Frontal cortex (tissue), 3 donors: ENCODE measurements at regions not wholly inside any gene's neighbourhood (a gene's known extent, or its start where the extent isn't known, plus 50 kb on each side); places are given as distances from the start of the nearest gene placed in this dataset.
"Not testable (repeated sequence)": the region's sequence is repeated elsewhere in the genome, so short reads cannot be mapped to it uniquely, and the experiment has no call there.

Experiments used
- DNase-seq, 2 donors: peaks; one replicate each; pipeline ENCODE4 v3.0.0; 2012; ENCODE audit warnings: low spot score in 2 of 2
- FAIRE-seq: peaks from 2 replicates; lab custom pipeline; 2012; peaks lifted over from hg19 to GRCh38; lab: Jason Lieb, UNC
- donor health status: control.
- donor health status: control.
- donor health status: control.

DNA sequence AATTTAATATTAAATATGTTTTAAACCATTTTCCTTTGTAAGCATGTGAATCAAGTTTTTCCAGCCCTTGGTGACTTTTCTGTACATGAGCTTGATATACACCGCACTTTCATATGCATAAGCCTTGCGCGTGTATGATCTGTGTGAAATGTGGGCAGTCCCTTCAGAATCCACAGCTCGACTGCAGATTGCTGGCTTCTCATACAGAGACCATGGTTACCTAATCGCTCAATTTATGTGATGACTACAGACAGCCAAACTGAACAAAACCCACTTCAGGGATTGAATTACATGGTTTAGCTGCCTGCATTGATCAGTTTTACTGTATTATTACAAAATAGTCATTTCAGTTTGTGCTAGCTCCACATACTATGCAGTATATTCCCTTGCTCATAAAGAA is 212.3 kb upstream of the NECTIN3 start:
- no peak for FAIRE-seq
- DNase-seq: no peak

DNA sequence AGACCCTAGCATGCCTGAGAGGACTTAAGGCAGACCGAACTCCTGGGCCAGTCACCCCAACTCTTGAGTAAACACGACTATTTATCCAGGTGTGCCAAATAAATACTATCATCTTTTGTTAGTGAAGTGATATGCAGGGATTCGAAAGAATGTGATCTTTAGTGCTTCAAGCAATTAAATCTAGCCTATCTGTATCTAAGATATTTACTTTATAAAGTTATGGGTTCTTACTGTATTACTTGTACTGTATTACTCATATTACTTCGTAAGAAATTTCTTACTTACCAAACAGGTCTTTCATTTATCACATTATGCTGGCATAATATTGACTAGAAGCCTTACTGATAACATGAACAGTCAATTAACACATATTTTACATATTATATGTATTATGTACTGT is 211.6 kb upstream of the NECTIN3 start:
- no peak for FAIRE-seq
- DNase-seq: no peak

DNA sequence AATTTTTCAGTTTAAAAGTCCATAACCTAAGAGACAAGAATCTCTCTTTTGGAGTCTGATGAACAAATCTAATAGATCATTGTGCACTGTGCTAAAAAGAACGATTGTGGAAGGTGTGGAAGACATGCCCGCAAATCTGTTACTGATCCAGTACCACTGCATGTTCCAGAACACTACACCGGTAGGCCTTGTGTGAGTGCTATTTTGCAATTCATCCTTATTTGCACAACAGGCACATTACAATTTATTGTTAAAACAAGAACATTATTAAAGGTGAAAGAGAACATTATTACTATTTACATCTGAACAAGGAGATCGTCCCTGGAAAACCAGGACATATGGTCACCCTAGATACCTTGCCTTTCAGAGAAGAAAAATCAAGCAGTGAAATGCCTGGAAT is 205.7 kb upstream of the NECTIN3 start:
- DNase-seq (no peak), FAIRE-seq (no peak)

DNA sequence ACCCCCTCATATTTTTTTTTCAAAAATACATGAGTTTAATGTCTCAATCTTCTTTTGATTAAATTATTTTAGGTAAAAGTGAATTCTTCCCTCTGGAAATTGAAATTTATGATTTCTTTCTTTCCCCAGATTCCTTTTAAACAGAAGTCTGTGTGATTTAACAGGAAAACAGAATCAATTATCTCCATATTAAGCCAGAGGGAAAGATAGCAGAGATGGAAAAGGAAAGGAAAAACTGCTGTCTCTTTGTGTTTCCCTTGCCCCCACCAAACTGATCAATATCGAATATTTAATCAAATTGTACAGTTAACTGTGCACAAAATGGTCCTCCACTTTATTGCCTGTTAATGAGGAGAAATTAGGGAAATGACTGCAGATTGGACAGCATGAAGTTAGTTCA is 203.5 kb upstream of the NECTIN3 start:
- DNase-seq: no peak
- FAIRE-seq: no peak

DNA sequence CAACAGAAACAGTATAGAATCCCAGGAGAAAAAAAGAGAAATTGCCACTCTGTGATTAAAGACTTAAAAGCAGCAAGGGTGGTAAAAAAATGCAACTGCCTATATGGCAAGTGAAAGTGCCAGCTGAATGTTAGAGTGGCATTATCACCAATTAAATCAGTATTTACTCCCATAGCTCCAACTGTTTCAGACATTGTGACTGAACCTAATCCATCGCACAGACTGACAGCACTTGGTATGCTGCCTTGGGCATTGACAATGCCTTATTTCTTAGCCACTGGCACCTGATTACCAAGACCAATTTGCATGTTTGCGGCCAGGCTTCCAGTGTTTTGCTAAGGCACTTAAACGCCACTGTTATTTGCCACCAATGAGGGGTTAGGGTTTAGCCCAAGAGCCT is 201.9 kb upstream of the NECTIN3 start:
- DNase-seq: no peak
- no peak for FAIRE-seq

DNA sequence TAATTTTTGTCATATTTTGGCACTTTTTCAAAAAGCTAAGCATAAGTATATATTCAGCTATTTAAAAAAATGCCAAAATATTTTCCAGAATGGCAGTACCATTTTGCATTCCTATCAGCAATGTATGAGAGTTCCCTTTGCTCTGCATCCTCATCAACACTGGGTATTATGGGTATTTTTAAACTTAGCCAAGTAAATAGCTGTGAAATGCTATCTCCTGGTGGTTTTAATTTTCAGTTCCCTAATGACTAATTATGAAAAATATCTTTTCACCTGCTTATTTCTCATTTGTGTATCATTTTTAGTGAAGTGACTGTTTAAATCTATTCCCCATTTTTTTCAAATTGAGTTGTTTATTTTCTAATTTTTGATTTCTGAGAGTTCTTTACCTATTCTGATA is 199.7 kb upstream of the NECTIN3 start:
- FAIRE-seq (no peak), DNase-seq (no peak)

DNA sequence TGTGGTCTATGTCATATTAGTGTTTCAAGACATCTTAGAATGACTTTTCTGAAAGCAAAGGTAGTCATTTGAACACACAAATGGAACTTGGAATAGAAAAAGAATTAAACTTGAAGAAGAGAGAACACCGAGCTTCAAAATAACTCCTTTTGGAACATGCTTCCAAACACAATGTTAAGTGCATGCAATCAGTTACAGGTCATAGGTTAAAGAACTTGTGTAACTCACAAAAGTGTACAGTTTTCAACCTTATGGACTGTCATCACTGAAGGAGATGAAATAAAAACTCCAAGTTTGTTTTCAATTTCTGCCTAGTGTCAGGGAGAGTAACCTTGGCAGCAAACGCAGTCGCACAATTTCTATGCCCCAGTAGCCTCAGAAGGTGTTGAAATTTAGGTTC is 192.9 kb upstream of the NECTIN3 start:
- FAIRE-seq (no peak), DNase-seq (no peak)

DNA sequence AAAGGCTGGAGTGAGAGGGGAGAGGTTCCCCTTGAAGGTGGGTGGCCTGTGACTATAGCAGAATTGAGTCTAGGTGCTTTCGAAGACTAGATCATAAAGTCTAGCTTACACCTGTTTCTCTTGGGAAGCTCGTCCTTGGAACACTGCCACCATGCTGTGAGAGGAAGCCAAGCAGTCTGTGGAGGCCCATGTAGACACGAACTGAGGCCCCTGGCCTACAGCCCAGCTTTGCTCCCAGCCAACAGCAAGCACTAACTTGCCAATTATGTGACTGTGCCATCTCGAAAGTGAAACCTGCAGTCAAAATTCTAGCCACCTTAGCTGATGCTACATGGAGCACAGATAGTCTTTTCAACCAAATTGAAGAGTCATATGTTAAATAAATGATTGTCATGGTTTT is 190.5 kb upstream of the NECTIN3 start:
- FAIRE-seq (no peak), DNase-seq (no peak)

DNA sequence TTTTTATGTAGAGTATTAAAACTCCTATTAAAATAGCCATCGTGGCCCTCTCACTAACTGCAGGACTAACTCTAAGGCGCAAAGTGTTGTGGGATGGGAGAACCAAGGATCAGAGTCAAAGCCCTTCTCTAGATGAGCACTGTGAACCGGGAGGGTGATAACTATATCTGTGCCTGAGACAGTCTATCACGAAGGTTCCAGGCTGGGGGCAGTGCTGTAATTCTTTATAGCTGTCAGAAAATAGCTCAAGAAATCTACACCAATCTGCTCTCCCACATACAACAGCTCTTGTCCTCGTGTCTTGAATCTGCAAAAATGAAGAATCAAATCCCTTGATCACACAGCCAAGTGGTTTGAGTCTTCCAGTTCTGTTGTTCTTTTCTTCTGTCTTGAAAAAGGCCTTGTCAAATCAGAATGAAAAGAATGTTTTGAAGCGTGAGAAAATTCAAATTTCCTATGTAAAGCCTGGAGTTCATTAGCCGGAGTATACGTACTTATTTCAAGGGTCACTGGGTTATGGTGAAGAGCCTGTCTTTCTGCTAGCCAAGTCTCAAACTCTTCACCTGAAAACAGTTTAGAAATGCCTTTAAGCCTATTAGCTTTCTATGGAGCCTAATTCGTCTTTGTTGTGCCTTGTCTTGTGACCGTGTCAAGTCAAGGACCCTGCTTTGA is 185.3 kb upstream of the NECTIN3 start:
- DNase-seq (no peak), FAIRE-seq (no peak)

DNA sequence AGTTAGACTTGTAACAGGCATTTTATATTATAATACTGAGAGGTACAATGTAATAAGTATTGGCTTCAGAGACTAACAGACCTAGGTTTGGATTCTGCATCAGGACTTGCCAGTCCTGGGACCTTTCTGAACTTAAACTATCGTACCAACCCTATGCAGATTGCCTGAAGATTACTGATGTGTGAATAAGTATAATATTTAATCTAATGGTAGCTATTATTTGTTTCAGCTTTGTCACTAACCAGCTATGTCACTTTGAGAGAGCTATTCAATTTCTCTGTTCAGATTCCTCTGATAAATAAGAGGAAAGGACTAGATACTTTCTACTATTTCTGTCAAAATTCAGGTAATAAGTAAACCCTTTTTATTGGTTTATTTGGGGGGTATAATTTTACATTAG is 184.4 kb upstream of the NECTIN3 start:
- no peak for DNase-seq
- no peak for FAIRE-seq

DNA sequence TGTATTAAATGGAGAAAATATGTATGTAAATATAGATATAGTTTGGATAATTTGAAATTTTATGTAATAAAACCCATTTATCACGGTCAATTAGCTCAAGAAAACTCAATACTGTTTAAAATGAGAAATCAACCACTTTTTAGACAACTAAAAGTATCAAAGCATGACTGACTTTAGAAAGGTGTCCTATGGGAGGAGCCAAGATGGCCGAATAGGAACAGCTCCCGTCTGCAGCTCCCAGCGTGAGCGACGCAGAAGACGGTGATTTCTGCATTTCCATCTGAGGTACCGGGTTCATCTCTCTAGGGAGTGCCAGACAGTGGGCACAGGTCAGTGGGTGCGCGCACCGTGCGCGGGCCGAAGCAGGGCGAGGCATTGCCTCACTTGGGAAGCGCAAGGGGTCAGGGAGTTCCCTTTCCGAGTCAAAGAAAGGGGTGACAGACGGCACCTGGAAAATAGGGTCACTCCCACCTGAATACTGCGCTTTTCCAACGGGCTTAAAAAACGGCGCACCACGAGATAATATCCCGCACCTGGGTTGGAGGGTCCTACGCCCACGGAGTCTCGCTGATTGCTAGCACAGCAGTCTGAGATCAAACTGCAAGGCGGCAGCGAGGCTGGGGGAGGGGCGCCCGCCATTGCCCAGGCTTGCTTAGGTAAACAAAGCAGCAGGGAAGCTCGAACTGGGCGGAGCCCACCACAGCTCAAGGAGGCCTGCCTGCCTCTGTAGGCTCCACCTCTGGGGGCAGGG is 182.8 kb upstream of the NECTIN3 start:
- not testable (repeated sequence) for DNase-seq, FAIRE-seq

DNA sequence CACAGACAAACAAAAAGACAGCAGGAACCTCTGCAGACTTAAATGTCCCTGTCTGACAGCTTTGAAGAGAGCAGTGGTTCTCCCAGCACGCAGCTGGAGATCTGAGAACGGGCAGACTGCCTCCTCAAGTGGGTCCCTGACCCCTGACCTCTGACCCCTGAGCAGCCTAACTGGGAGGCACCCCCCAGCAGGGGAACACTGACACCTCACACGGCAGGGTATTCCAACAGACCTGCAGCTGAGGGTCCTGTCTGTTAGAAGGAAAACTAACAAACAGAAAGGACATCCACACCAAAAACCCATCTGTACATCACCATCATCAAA is 182.3 kb upstream of the NECTIN3 start:
- not testable (repeated sequence) for FAIRE-seq, DNase-seq

DNA sequence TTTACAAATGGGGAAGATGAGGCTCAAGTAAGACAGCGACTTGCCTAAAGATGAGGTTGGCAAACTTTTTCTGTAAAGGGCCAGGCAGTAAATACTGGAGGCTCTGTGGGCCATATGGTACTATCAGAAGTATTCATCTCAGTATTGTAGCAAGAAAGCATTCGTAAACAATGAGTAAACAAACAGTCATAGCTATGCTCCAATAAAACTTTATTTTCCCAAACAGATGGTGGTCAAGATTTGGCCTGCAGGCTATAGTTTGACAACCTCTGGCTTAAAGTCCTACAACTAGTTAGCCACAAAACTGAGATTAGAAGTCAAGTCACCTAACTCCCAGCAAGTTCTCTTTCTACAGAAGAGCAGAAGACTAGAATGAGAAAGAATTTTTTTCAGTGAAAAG is 177.0 kb upstream of the NECTIN3 start:
- FAIRE-seq (no peak), DNase-seq (no peak)

DNA sequence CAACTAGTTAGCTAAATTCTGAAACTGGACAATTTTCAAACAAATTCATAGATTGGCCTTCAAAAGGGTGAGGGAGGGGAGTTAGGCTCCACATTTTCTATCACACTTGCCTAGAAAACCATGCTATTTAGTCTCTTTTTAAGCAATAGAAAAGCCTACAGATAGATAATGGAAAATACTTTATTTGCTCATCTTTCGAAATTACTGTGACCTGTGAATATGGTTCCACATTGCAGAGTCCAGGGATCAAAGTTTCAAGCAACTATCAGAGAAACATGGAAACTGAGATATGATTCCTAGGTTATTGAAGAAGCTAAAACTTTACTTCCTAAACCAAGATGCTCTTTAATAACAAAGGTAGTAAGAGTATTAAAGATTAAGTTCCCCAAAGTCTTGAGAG is 176.6 kb upstream of the NECTIN3 start:
- no peak for DNase-seq
- FAIRE-seq: no peak

DNA sequence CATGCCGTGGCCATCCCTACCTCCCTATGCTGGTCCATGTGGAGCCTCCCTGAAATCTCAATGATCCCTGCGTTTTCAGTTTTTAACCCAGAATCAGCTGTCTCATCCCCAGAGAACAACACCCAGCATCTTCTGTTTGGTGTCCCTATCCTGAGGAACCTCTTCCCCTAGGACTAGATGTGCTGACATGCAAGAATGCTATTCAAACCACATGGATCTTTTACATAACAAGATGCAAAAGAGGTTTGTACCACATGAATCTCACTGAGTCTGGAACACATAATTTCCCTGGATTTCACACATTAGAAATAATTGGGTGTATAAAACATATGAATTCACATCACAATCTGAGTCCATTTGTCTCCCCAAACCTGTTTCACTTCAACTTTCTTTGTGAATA is 174.6 kb upstream of the NECTIN3 start:
- DNase-seq (no peak), FAIRE-seq (no peak)

DNA sequence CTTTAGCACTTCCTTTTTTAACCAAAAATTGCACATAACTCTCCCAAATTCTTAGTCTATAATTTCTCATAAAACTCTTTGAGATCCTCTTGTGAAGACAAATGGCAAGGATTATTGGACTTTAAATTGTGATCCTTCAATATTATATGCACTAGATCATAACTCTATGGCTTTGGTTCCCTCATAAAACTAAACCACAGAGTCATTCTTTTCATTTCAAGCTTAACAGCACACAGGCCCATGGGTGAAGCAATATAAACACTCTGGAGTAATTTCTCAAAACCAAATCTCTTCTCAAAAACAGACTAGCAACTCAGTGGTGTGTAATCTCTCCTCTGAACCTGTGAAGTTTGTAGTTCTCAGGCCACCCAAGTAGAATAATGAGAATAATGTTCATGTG is 171.0 kb upstream of the NECTIN3 start:
- DNase-seq: no peak

DNA sequence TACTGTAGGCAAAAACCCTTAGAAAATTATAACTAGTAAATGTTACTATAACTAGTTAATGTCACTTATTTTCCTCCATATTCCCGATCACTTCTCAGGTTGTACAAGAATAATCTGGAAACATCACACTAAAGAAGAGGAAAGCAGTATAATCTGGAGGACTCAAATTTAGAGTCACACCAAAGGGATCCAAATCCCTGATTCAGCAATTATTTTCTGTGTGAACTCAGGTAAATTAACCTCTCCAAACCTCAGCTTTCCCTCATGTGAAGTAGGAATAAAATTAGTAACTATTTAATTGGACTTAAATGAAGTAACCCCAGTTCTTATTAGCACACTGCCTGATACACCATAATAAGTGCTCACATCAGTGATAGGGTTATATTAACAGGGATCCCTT is 170.1 kb upstream of the NECTIN3 start:
- no peak for FAIRE-seq

More for the DNA sequence above, 171.0 kb upstream of the NECTIN3 start:
- FAIRE-seq: no peak

DNA sequence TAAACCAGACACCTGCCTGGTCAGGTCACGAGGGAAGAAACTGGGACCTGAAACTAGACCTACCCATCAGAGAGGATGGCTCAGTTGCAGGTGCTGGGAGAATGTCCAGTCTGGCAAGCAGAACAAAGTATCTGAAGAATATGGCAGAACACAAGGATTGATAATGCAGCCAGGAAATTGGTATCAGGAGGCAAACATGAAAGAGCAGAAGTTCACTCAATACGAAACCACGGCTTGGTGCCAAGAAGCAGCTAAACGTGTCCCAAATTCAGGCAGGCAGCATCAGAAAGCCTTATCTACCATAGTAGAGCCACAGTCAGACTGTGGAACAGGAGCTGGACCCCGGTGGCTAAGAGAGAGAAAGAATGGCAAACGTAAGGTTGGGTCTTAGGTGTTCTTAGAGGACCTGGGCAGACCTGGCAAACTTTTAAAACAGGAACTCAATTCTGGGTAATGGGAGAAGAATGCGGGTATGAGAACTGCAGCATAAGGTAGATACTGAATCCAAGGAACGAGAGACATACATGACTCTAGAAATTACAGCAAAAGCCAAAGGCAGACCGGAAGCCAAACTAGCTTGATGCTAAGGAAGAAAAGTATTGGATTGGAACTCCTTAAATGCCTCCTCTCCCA is 169.0 kb upstream of the NECTIN3 start:
- no peak for FAIRE-seq
- DNase-seq: no peak

More for the DNA sequence above, 170.1 kb upstream of the NECTIN3 start:
- DNase-seq: no peak

DNA sequence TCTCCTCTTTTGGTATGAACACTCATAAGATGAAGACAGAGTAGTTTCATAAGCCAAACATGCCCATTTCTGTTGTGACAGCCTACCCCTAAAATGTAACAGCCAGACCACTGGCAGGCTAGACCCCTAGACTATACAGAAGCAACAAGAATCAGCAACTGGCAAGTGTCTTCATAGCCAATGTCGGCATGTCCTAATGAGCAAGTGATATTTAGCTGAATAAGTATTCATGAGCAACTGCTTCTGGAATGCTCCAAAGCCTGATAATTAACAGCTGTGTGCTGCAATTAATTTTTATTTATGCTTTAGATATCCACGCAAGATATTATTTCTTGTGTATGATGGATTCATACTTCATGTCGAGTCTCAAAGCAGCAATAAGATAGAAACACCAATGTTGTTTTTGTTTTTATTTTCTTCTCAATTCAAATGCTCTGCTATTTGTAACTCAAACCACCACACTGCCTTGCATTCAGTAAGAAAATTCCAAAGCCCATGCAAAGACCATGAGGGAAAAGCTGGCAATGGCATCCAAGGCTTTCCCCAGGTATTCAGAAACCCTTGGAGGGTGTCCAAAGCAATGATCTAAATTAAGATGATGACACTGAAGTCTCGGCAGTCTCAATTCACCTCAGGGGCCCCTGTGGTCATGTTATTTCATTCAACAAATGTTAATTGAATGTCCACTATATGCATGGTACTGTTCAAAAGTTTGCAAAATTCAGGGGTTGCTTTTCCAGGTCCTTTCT is 167.7 kb upstream of the NECTIN3 start:
- DNase-seq (no peak), FAIRE-seq (no peak)

DNA sequence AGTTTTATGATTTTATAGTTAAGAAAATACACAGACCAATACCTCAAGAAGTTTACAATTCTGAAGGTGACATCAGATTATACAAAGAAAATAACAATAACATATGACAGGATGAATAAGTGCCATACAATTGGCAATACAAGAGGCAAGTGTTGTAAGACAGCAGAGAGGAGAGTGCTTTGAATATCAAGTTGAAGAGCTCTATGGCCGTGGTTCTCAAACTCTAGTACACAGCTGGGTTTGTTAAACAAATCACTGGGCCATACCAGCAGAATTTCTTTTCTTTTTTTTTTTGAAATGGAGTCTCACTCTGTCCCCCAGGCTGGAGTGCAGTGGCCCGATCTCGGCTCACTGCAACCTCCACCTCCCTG is 167.1 kb upstream of the NECTIN3 start:
- FAIRE-seq (no peak), DNase-seq (no peak)

DNA sequence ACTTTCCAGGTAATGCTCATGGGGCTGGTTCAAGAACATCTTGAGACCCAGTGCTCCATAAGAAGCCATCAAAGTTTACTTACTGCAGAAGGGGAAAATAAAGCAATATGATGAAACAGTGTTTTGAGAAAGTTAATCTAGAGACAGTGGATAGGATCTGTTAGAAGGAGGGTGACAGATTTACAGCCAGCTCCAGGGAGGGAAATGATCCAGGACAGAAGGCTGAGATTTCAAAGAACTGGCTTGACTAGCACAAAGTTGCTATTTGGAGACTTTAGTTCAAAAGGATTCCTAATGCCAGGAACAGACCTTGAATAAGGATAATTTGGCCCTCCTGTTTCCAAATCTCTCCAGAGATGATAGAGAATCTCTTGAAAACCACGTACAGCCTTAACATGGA is 166.5 kb upstream of the NECTIN3 start:
- FAIRE-seq (no peak), DNase-seq (no peak)
